Astrocyte of the spinal cord (primary cell): ENCODE measurements at regions not wholly inside any gene's neighbourhood (a gene's known extent, or its start where the extent isn't known, plus 50 kb on each side); places are given as distances from the start of the nearest gene placed in this dataset.
A peak's percentile ranks its signal among the peaks of the same experiment; 100 is the strongest.
"Not testable (repeated sequence)": the region's sequence is repeated elsewhere in the genome, so short reads cannot be mapped to it uniquely, and the experiment has no call there.

ENCODE experiments used
- DNase-seq: peaks from one replicate; pipeline ENCODE4 v3.0.0; 2011; ENCODE audit warnings: low read depth, low spot score
- H3K4me3 ChIP-seq: 2 replicates; pipeline ENCODE4 v1.5.1; 2011; ENCODE audit warnings: low read depth, mild to moderate bottlenecking, low read length, moderate library complexity
- CTCF ChIP-seq: IDR thresholded peaks from 2 replicates; pipeline ENCODE4 v1.5.1; 2012; ENCODE audit warnings: low read depth, mild to moderate bottlenecking, low read length, inconsistent platforms
- in situ Hi-C: cut with HindIII; loops from 2 replicates; pipeline ENCODE4 v1.10.0; 2017; ENCODE audit warnings: low sequenced_read_pairs

DNA sequence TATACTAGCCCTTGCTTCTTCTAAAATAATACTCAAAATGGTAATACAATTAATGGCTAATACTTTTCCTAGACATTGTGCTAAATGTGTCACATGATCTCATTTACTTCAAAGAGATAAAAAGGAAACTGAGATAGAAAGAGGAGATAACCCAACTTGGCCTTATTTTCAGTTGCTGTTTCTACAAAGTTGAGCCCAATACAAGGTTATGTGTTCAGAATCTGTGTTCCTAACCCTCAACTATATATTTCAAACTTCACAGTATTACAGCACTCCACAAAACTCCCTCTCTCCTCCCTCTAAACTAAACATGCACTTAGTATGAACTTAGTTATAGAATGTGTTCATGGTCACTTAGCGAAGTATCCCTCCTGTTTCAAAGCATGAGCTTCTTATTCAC lies 277.9 kb downstream of the CCER1 start:
- TF ChIP-seq CTCF, result no peak
- H3K4me3 ChIP-seq, result no peak overlapping the region
- in situ Hi-C loops, result no loop called here
- no peak for DNase-seq

DNA sequence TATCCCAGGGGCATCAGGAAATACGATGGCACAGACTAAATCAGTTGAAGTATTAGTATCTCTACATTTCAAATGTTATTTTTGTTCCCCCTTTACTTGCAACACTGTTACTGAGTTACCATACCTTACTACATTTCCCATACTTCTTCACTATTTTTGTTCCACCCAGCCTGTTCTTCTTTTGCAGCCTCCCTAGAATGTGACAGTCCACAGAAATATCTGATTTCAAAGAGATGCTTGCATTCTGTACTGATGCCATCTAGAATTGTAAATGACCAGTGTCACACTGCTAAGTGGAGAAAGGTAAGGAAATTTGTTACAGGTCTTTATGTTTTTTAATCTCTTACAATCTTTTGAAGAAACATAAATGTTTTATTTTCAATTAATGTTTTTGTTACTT lies 279.9 kb downstream of the CCER1 start:
- no peak overlapping the region for H3K4me3 ChIP-seq
- TF ChIP-seq CTCF, result no peak
- in situ Hi-C loops, result no loop called here
- no peak for DNase-seq

- DNase-seq, result no peak
Measured at GRCh38 chr12:90672081-90672480, 282.9 kb downstream of the CCER1 start.

GRCh38 chr12:90663949-90664348 lies 291.0 kb downstream of the CCER1 start:
- H3K4me3 ChIP-seq, in situ Hi-C loops, DNase-seq: not testable (repeated sequence)

More at GRCh38 chr12:90672081-90672480, 282.9 kb downstream of the CCER1 start:
- in situ Hi-C loops, result no loop called here
- TF ChIP-seq CTCF, result no peak
- H3K4me3 ChIP-seq, result no peak overlapping the region

GRCh38 chr12:90659060-90659459 lies 295.9 kb downstream of the CCER1 start:
- no peak for DNase-seq
- TF ChIP-seq CTCF, result no peak
- no peak overlapping the region for H3K4me3 ChIP-seq
- in situ Hi-C loops, result no loop called here

GRCh38 chr12:90653040-90653439 lies 301.9 kb downstream of the CCER1 start:
- peak; percentile 16 for DNase-seq
- TF ChIP-seq CTCF, result no peak
- in situ Hi-C loops, result no loop called here
- no peak overlapping the region for H3K4me3 ChIP-seq

DNA sequence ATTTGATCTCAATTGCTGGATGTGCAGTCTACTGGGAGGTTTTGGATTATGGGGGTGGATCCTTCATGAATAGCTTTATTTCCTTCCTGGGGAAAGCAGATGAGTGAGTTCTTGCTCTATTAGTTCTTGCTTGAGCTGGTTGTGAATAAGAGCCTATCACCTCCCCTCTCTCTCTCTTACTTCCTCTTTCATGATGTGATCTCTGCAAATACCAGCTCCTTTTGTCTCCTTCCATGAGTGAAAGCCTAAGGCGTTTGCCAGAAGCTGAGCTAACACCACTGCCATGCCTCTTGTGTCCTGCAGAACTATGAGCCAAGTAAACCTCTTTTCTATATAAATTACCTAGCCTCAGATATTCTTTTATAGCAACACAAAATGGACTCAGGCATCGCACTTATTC lies 302.7 kb downstream of the CCER1 start:
- DNase-seq, result no peak
- no peak for TF ChIP-seq CTCF
- in situ Hi-C loops, result no loop called here
- H3K4me3 ChIP-seq, result no peak overlapping the region
